IPS-18c (cell line): ENCODE measurements at regions not wholly inside any gene's neighbourhood (a gene's known extent, or its start where the extent isn't known, plus 50 kb on each side); places are given as distances from the start of the nearest gene placed in this dataset.

Experiments used
- H3K4me3 ChIP-seq: 2 replicates; pipeline ENCODE4 v1.7.0; 2013; ENCODE audit warnings: low read depth, mild to moderate bottlenecking, low read length, moderate library complexity; ENCODE audit not compliant: insufficient read depth
- H3K9me3 ChIP-seq: one replicate; pipeline ENCODE4 v1.6.1; 2013; ENCODE audit warnings: mild to moderate bottlenecking, low read length, moderate library complexity; ENCODE audit not compliant: control insufficient read depth, insufficient read depth

DNA sequence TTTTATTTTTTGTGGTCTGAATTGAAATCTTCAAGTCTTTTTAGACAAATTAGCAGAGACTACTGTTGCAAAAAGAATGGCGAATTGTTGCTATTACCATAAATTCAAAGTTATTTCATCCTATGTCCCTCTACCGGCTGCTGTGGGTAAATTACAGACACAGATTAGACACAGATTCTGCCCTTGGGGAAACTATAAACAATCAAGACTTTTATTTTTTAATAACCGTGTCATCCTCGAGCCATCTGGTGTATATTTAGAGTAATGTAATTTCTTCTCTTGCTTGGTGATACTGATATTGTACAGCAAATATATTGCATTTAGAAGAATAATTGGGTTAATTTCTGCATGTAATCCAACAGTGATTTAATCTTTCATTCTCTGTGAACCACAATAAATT is 228.0 kb upstream of the ADAMTSL1 start:
- Histone ChIP-seq H3K9me3 (peaks cover 5% of the 10 kb centered on the region), H3K4me3 (no peak overlapping the region)

DNA sequence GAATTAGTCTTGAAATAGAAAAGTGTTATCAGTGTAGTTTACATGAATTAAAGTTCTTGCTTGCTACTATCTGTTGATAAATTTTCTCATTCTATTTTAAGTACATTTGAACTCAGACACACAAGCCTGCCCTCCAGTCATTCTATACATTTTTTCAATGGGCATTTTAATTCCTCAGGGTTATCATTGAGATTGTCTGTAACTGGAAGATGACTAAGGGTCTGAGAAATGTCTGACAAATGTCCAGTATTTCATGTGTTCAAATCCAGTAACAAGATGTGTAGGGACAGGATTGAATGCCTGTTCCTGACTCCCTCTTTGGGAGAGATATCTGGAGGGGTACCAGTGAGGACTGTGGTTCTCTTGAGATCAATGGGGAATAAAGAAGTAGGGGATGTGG is 223.9 kb upstream of the ADAMTSL1 start:
- no peaks in the 10 kb centered on the region for H3K9me3 ChIP-seq
- no peak overlapping the region for H3K4me3 ChIP-seq

DNA sequence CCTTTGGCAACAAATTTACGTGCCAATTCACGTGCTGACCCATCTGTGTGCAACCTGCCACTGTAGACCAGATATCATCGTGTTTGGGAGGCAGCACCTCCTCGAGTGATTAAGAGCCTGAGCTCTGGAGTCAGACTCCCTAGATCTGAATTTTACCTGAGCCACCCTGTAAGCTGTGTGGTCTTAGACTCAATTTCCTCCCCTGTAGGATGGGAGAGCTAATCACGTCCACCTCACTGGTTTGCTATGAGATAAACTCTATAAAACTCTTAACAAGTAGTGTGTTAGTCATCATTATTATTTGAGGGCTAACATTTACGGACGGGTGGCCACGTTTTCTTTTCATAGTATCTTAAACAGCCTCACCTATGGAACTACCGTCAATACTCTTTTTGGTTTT is 220.0 kb upstream of the ADAMTSL1 start:
- H3K4me3 ChIP-seq = no peak overlapping the region
- no peaks in the 10 kb centered on the region for H3K9me3 ChIP-seq

DNA sequence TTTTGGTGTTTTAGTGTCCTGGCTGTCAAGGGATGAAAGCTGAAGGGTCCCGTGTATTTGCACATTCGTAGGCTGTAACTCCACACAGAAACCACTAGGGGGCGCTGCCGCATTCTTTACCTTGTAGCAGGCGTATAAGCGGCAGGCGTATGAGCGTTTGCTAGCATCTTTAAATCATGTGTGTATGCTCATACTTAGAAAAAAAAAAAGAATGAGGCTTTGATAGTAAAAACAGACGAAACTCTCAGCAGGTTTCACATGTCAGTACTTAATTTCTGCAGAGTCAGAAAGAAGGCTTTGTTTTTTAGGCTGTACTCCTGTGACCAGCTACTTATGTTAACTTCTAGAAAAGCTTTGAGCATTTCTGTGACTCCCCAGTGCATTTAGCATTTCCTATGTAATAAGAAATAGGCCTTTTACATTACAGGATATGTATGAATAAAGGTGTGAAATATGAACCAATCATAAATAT is 218.8 kb upstream of the ADAMTSL1 start:
- H3K9me3 ChIP-seq = no peaks in the 10 kb centered on the region
- no peak overlapping the region for H3K4me3 ChIP-seq

DNA sequence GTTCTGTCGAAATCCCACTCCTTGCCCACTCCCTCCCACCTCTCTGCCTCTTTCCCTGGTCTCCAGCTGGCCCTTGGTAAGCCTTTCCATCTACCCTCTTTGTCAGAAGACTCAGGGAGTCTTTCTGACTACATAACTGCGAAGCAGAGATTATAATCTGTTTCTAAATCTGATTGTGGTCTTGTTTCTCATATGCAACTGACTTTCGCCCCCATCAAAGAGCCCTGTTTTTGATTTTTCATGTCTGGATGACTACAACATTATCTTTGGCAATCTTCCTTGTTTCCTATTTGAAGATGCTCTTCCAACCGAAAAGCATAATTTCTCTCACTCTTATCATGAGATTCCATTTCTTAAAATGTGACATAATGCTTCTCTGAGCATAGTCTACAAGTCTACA is 218.2 kb upstream of the ADAMTSL1 start:
- Histone ChIP-seq H3K9me3 (no peaks in the 10 kb centered on the region), H3K4me3 (no peak overlapping the region)

DNA sequence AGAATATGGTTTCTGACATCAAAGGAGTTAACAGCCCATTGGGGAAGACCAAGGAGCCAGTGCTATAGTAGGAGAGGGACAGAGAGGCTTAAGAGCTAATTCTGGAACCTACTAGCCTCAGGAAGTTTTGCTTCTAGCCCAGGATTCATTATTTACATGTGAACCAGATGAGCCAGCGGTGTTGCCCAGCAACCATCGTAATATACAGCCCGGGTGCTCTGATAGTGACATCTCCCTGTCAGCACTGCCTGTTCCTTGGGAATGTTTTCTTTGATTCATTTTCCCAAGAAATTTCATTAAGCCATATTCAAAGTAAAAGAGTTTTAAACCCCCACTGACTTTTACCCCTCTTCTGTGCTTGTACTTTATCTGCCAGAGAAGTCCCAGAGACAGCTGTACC is 217.4 kb upstream of the ADAMTSL1 start:
- Histone ChIP-seq H3K9me3 (no peaks in the 10 kb centered on the region), H3K4me3 (no peak overlapping the region)

DNA sequence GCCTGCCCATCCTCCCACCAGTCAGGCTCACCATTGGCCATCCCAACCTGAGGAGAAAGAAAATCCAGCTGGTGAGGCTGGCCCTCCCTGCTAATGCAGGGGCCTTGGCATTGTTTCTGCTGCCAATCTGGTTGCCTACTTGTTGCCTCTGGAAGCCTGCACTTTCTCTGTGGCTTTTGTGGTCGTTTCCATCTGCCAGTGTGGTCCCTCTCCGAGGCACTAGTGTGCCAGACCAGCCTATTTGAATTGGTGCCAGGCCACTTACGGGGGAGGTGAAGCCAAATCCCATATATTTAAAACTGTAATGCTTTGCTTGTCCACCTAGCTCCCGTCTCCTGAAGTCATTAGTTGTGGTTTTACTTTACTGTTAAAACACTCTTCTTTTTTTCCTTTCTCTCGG is 213.4 kb upstream of the ADAMTSL1 start:
- Histone ChIP-seq H3K9me3 (no peaks in the 10 kb centered on the region), H3K4me3 (no peak overlapping the region)

DNA sequence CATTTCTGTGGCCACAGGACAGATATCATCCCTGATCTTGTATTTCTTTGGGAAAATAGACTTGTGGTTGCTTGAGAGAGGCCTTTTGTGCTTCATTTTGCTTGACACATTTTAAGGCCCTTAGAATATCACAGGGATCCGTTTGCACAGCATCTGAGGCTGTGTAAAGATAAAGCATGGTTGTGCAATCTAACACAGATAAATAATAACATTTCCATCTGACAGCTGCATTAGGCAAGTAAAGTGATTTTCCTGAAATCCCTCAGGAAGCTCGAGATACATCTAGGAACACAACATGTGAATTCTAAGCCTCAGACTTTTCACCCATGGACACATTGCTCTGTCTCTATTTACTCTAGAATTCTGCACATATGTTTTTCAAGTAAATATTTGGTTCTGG is 212.8 kb upstream of the ADAMTSL1 start:
- H3K9me3 ChIP-seq = no peaks in the 10 kb centered on the region

DNA sequence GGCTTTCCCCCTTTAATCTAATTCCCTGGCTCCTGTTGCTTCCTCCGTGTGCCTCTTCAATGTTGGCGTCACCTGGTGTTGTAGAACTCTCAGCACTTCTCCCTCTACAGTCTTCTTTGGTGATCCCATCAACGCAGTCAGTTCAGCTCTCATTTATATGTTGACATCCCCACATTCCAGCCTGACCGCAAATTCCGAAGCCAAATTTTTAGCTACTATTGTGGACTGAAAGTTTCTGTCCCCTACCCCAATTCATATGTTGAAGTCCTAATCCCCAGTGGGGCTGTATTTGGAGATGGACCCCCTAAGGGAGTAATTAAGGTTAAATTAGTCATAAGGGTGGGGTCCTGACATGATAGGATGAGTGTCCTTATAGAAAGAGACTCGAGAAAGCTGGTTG is 210.6 kb upstream of the ADAMTSL1 start:
- no peak overlapping the region for H3K4me3 ChIP-seq
- no peaks in the 10 kb centered on the region for H3K9me3 ChIP-seq

More for the DNA sequence above, 212.8 kb upstream of the ADAMTSL1 start:
- H3K4me3 ChIP-seq = no peak overlapping the region

DNA sequence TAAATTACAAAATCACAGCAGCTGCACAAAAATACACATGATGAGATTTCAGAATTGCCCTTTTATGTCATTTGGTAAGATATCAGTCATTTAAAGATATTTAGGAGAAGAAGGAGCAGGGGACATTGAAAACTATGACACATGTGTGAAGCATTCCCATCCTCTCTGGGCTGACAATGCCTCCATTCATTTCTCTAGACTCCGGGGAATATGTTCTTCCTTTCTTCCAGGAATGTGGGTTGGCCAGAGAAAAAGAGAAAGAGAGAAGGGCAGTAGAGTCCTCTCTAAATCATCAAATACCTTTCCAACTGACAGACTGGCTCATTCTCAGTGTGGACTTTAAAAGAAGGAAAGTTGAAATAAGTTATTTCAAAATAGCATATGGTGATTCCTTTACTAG is 205.6 kb upstream of the ADAMTSL1 start:
- Histone ChIP-seq H3K4me3 (no peak overlapping the region), H3K9me3 (no peaks in the 10 kb centered on the region)

DNA sequence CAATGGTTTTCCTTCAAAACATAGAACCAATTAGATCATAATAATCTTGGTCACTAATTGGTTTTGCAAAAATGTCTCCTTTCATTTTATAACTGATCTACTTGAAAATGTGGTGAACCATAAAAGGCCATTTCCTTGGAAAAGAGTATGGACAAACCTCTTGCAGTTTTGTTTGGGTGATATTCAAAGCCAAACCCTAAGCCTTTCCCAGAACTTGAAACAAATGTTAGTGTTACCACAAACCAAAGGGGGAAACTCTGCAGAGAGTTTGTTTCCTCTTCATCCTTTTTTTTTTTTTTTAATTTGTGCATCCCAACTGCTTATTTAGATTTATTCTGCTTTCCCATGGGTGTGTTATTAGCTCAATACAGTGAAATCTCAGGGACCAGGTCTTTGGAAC is 204.4 kb upstream of the ADAMTSL1 start:
- no peaks in the 10 kb centered on the region for H3K9me3 ChIP-seq
- no peak overlapping the region for H3K4me3 ChIP-seq

DNA sequence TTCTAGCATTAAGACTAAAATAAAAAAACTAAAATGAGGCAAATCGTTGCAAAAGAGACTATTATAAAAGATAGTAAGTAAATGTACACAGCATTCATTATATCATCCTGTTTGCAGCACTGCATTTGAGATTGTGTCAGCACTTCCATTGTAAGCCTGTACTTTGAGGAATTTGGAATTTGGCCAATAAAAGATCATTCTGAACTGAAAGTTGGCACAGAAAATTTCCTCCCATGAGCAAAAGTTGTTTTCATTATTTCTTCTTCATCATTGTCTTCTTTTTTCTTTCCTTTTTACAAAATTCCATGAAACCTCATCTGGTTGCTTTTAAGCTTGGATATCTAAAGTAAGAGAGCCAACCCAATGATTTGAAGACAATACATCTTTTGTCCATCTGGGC is 199.3 kb upstream of the ADAMTSL1 start:
- Histone ChIP-seq H3K9me3 (no peaks in the 10 kb centered on the region), H3K4me3 (no peak overlapping the region)

DNA sequence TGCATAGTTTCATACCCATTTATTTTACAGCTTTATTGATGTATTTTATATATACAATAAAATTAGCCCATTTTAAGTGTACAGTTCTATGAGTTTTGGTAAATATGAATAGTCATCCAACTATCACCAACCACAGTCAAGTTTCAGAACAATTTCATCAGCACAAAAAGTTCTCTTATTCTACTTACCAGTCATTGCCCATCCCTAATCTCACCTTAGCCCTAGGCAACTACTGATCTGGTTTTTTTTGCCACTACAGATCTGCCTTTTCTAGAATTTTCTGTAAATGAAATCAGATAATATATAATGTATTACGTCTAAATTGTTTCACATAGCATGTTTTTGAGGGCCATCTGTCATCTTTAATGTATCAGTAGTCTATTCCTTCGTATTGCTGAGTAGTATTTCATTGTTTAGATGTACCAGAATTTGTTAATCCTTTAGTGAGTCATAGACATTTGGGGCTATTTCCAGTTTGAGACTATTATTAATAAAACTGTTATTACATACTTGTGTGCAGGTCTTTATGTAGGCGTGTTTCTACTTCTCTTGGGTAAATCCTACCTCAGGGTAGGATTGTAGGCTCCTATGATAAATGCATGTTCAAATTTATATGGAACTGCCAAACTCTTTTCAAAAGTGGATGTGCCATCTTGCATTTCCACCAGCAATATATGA is 198.5 kb upstream of the ADAMTSL1 start:
- Histone ChIP-seq H3K4me3 (no peak overlapping the region), H3K9me3 (no peaks in the 10 kb centered on the region)

DNA sequence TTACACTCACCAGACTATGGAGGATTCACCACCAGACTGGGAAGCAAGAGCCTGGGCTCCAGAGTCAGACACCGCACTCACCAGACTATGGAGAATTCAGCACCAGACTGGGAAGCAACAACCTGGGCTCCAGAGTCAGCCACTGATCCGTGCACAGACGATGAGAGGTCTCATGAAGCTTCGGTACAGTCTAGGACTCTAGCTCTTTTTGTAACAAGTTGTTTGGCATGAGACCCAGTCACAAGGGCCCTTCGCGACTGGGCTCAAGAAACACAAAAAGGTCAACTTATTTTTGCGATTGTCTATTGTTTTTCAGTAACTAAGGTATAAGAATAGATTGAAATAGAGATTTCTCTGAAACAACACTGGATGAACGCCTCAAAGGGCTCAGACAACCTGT is 192.7 kb upstream of the ADAMTSL1 start:
- Histone ChIP-seq H3K4me3 (no peak overlapping the region), H3K9me3 (no peaks in the 10 kb centered on the region)

DNA sequence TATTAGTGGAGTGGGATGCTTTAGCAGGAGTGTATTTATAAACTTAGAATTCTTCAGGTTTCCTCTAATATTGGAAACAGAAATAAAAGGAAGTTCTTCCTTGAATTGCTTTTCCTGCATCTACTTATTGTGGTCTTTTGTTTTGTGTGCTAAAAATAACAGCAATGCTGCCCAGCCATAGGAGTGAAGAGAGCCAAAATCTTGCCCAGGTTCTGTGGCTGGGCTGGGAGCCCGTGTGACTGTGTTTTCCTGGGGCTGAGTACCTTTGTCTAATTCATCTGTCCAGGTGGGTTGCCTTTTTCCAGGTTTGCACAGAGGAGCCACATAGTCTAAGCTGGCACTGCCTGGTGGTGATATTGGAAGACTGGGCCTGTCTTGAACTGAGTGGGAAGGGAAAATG is 179.7 kb upstream of the ADAMTSL1 start:
- no peaks in the 10 kb centered on the region for H3K9me3 ChIP-seq
- no peak overlapping the region for H3K4me3 ChIP-seq

DNA sequence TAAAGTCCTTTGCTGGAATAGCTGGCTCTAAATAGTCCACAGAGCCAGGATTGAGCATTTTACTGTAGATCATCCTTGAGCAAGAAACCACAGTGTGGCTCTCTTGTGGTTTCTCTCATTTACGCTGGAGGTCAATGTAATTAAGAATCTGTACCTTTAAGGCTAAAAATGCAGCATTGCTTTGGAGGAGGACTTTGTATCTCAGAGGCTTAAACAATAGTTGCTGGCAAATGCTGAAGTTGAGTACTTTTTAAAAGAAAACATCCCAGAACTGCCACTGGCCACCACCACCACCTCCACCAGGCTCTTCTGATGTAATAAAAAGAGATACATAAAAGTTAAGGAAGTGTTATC is 177.3 kb upstream of the ADAMTSL1 start:
- no peak overlapping the region for H3K4me3 ChIP-seq
- H3K9me3 ChIP-seq = no peaks in the 10 kb centered on the region

DNA sequence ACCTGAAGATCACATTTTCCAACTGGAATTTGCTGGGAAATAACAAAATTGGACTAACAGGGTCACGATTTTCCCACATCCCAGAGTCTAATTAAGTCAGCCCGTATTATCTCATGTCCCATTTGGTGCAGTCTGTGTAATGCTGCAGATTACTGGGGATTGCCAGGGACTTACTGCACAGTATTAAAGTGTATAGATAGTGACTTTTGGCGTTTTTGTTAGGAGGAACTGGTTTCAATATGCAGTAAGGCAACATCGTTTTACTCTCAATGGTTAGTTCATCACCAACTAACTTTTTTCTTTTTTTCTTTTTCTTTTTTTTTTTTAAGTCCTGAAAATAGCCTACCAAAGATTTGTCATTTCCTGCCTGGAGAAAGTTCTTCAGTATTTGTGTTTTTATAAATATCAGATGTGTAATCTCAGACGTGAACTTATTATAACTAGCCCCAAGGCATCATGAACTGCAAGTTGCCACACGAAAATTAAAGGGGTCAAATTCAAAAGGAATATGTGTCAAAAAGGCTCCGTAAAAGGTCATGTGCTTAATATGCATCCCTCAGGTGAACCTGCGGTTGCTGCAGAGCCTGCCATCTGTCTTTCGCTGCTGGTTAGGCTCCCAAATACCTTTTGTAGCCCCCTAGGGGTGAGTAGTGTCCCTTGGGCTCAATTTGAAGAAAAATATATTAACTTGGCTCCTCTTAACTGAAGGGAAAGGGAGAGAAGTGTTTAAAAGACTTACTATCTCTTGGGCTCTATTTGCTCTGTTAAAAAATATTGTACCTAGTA is 176.7 kb upstream of the ADAMTSL1 start:
- no peaks in the 10 kb centered on the region for H3K9me3 ChIP-seq
- H3K4me3 ChIP-seq = no peak overlapping the region

DNA sequence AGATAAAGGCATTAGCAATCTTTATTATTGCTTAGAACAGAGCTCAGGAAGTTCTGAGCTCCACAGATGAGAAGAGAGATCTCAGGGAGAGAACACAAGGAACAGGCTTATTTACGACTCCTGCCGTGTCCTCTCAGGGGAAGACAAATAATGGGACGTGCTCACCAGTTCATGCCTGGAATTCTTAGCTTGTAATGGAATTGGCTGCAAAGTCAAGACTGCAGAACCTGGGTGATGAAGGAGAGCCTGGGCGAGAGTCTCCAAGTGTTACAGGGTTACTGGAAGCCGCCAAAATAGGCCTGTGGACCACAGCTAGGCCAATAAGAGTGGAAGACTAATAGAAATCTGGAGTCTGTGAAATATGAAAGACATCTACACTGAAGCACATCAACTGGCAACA is 174.5 kb upstream of the ADAMTSL1 start:
- Histone ChIP-seq H3K9me3 (no peaks in the 10 kb centered on the region), H3K4me3 (no peak overlapping the region)
